SK-N-SH (cell line): ENCODE measurements at regions not wholly inside any gene's neighbourhood (a gene's known extent, or its start where the extent isn't known, plus 50 kb on each side); places are given as distances from the start of the nearest gene placed in this dataset.

ENCODE experiments used
- CTCF ChIA-PET: fragments of 300-600, 350-600 bp; formaldehyde crosslinking; extraction: SDS; loops from one replicate; lab custom pipeline; 2021; lab: Yijun Ruan, JAX
- POLR2A ChIA-PET: fragments of 350-600 bp; sonication (Branson Sonifier 250); formaldehyde crosslinking; extraction: SDS; loops from one replicate; lab custom pipeline; 2020; ENCODE audit warnings: antibody characterized with exemption, inconsistent platforms; lab: Yijun Ruan, JAX
- DNase-seq: peaks from one replicate; pipeline ENCODE4 v3.0.0; 2012
- H2AFZ ChIP-seq: fragments of 200-600 bp; sonication (generic); 2 replicates; pipeline ENCODE4 v1.8.1; 2016; ENCODE audit warnings: antibody characterized with exemption, mild to moderate bottlenecking, low read depth
- H3F3A ChIP-seq: fragments of 200-600 bp; sonication (generic); replicated peaks from 2 replicates; pipeline ENCODE3; 2016; ENCODE audit warnings: antibody characterized with exemption, mild to moderate bottlenecking; ENCODE audit not compliant: insufficient read depth
- H3K27ac ChIP-seq, 2 experiments: fragments of 200-500 bp in 1 of 2; fragments of 200-600 bp in 1 of 2; sonication (Bioruptor generic) in 1 of 2; sonication (generic), shearing (Covaris generic) in 1 of 2; 2 replicates each; pipeline versions ENCODE4 v1.5.1 to v1.6.1; 2014 to 2016; ENCODE audit warnings: low read depth in 2 of 2, inconsistent platforms in 1 of 2, low read length in 1 of 2, mild to moderate bottlenecking in 1 of 2, mixed read lengths in 1 of 2
- H3K27me3 ChIP-seq: fragments of 200-600 bp; sonication (generic), shearing (Covaris generic); 2 replicates; pipeline ENCODE4 v1.6.1; 2016; ENCODE audit warnings: mixed run types; ENCODE audit not compliant: insufficient read depth
- H3K36me3 ChIP-seq, 2 experiments: fragments of 200-500 bp in 1 of 2; fragments of 200-600 bp in 1 of 2; sonication (Bioruptor generic) in 1 of 2; sonication (generic) in 1 of 2; replicated peaks in 1 of 2; 2 replicates each; pipeline versions ENCODE3 to v1.5.1; 2014 to 2016; ENCODE audit warnings: low read length in 1 of 2, mild to moderate bottlenecking in 1 of 2; ENCODE audit not compliant: insufficient read depth in 2 of 2, control insufficient read depth in 1 of 2
- H3K4me1 ChIP-seq, 2 experiments: fragments of 200-500 bp in 1 of 2; fragments of 200-600 bp in 1 of 2; sonication (Bioruptor generic) in 1 of 2; sonication (generic), shearing (Covaris generic) in 1 of 2; 2 replicates each; pipeline versions ENCODE4 v1.5.1 to v1.6.1; 2014 to 2016; ENCODE audit warnings: low read depth in 1 of 2, low read length in 1 of 2, mixed run types in 1 of 2; ENCODE audit not compliant: insufficient read depth in 2 of 2, control insufficient read depth in 1 of 2
- H3K4me2 ChIP-seq: fragments of 200-600 bp; sonication (generic), shearing (Covaris generic); 2 replicates; pipeline ENCODE4 v1.6.1; 2017; ENCODE audit warnings: mixed run types
- H3K4me3 ChIP-seq, 2 experiments: fragments of 200-500 bp in 1 of 2; fragments of 200-600 bp in 1 of 2; sonication (Bioruptor generic) in 1 of 2; sonication (generic), shearing (Covaris generic) in 1 of 2; 2 replicates each; pipeline versions ENCODE4 v1.5.1 to v1.8.1; 2014 to 2016; ENCODE audit warnings: low read depth in 2 of 2, inconsistent platforms in 1 of 2, low read length in 1 of 2, mild to moderate bottlenecking in 1 of 2, mixed read lengths in 1 of 2, moderate library complexity in 1 of 2
- H3K79me2 ChIP-seq: fragments of 200-600 bp; sonication (generic); 2 replicates; pipeline ENCODE4 v1.8.1; 2017; ENCODE audit warnings: mild to moderate bottlenecking; ENCODE audit not compliant: insufficient read depth
- H3K9ac ChIP-seq: fragments of 200-600 bp; sonication (generic); 2 replicates; pipeline ENCODE4 v1.6.1; 2017; ENCODE audit warnings: mixed run types
- H3K9me2 ChIP-seq: fragments of 200-600 bp; sonication (generic); 2 replicates; pipeline ENCODE4 v1.6.1; 2017; ENCODE audit warnings: mixed run types
- H3K9me3 ChIP-seq: fragments of 200-600 bp; sonication (generic); 2 replicates; pipeline ENCODE4 v1.6.1; 2017; ENCODE audit warnings: mixed run types, mild to moderate bottlenecking, moderate library complexity
- H4K20me1 ChIP-seq: fragments of 200-600 bp; sonication (generic); 2 replicates; pipeline ENCODE4 v1.6.1; 2017; ENCODE audit warnings: mild to moderate bottlenecking, mixed run types; ENCODE audit not compliant: insufficient read depth
- CHD2 ChIP-seq: fragments of 150-350 bp; IDR thresholded peaks from 2 replicates; pipeline ENCODE4 v1.6.1; 2018; ENCODE audit warnings: low read length; ENCODE audit not compliant: partially characterized antibody
- CTCF ChIP-seq: fragments of 200-600 bp; sonication (generic); IDR thresholded peaks from 2 replicates; pipeline ENCODE4 v1.6.1; 2017; ENCODE audit warnings: antibody characterized with exemption, mild to moderate bottlenecking, moderate library complexity
- EP300 ChIP-seq, 2 experiments: IDR thresholded peaks; 2 replicates each; pipeline versions ENCODE4 v1.4.0 to v1.6.1; 2012; ENCODE audit warnings: borderline replicate concordance in 1 of 2, low read depth in 1 of 2, low read length in 1 of 2
- FOSL2 ChIP-seq: IDR thresholded peaks from 2 replicates; pipeline ENCODE4 v1.4.0; 2012; ENCODE audit warnings: low read depth, mild to moderate bottlenecking, moderate library complexity, borderline replicate concordance
- GABPA ChIP-seq: IDR thresholded peaks from 2 replicates; pipeline ENCODE4 v1.4.0; 2012; ENCODE audit warnings: low read depth, mild to moderate bottlenecking
- IRF3 ChIP-seq: fragments of 150-350 bp; IDR thresholded peaks from 2 replicates; pipeline ENCODE4 v1.6.1; 2016; ENCODE audit warnings: mild to moderate bottlenecking, low read depth, low read length
- MEF2A ChIP-seq: IDR thresholded peaks from 2 replicates; pipeline ENCODE4 v1.4.0; 2012; ENCODE audit warnings: low read depth, borderline replicate concordance
- MXI1 ChIP-seq: IDR thresholded peaks from 2 replicates; pipeline ENCODE4 v1.6.1; 2012; ENCODE audit warnings: mild to moderate bottlenecking, low read depth, low read length, improper control_type of control experiment
- POLR2AphosphoS5 ChIP-seq: IDR thresholded peaks from 2 replicates; pipeline ENCODE4 v1.6.1; 2012; ENCODE audit warnings: low read depth, low read length
- RAD21 ChIP-seq: IDR thresholded peaks from 2 replicates; pipeline ENCODE4 v1.6.1; 2012; ENCODE audit warnings: mild to moderate bottlenecking, low read length
- RCOR1 ChIP-seq: fragments of 150-350 bp; IDR thresholded peaks from 2 replicates; pipeline ENCODE4 v1.6.1; 2017; ENCODE audit warnings: antibody characterized with exemption, low read length
- REST ChIP-seq: IDR thresholded peaks from 2 replicates; pipeline ENCODE4 v1.6.1; 2012; ENCODE audit warnings: mild to moderate bottlenecking, low read depth, low read length, moderate library complexity
- SIN3A ChIP-seq: IDR thresholded peaks from 2 replicates; pipeline ENCODE4 v1.6.1; 2012; ENCODE audit warnings: low read depth, mild to moderate bottlenecking, low read length, moderate library complexity, borderline replicate concordance
- SMC3 ChIP-seq: IDR thresholded peaks from 2 replicates; pipeline ENCODE4 v1.6.1; 2012; ENCODE audit warnings: low read depth, low read length, improper control_type of control experiment
- TAF1 ChIP-seq: IDR thresholded peaks from 2 replicates; pipeline ENCODE4 v1.6.1; 2012; ENCODE audit warnings: low read depth, mild to moderate bottlenecking, low read length, moderate library complexity, borderline replicate concordance
- TCF12 ChIP-seq: IDR thresholded peaks from 2 replicates; pipeline ENCODE4 v1.4.0; 2012
- TEAD4 ChIP-seq: IDR thresholded peaks from 2 replicates; pipeline ENCODE4 v1.4.0; 2012; ENCODE audit warnings: mild to moderate bottlenecking, borderline replicate concordance; ENCODE audit not compliant: insufficient read depth
- USF2 ChIP-seq: fragments of 150-350 bp; IDR thresholded peaks from 2 replicates; pipeline ENCODE4 v1.6.1; 2017; ENCODE audit warnings: antibody characterized with exemption, low read length, low read depth, borderline replicate concordance
- YY1 ChIP-seq: IDR thresholded peaks from 2 replicates; pipeline ENCODE4 v1.4.0; 2012; ENCODE audit warnings: low read depth, mild to moderate bottlenecking
- WGBS: methylation state at CpG from one replicate; pipeline ENCODE4 v1.1.6; 2017; ENCODE audit warnings: low lambda C conversion rate; 5-methylcytosine and 5-hydroxymethylcytosine counted together

DNA sequence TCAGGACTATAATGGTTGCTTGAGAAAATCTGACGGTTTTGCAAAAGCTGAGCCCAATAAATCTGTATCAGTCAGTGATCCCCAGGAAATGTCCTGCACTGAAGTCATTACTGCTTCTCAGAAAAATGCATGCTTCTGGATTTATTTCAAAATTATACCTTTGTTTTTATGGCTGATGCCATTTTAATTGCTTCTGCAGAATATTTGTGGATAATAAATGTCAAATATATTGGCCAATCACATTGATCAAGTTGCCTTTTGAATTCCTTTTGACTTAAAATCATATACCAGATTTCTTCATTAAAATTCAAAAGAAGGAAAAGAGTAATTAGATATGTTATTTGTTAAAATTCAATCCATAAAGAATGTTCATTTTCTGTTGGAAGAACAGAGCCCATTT is 842.9 kb upstream of the ADGRL4 start:
- Histone ChIP-seq H3F3A (no peaks in the 10 kb centered on the region), H3K4me2 (no peak overlapping the region), H3K27me3 (no peaks in the 10 kb centered on the region), H3K36me3 (no peaks in the 10 kb centered on the region), H3K9me3 (no peaks in the 10 kb centered on the region), H3K9me2 (no peaks in the 10 kb centered on the region), H3K79me2 (no peaks in the 10 kb centered on the region), H3K27ac (no peak overlapping the region), H2AFZ (no peak overlapping the region), H4K20me1 (no peaks in the 10 kb centered on the region), H3K4me1 (no peaks in the 10 kb centered on the region), H3K4me3 (no peak overlapping the region), H3K9ac (no peak overlapping the region)
- no peak for TF ChIP-seq FOSL2
- TF ChIP-seq CTCF, result no peak
- no peak for TF ChIP-seq RAD21
- no peak for TF ChIP-seq IRF3
- TF ChIP-seq MEF2A, result no peak
- TF ChIP-seq RCOR1, result no peak
- no peak for TF ChIP-seq SMC3
- CTCF ChIA-PET, result no interaction called here
- DNase-seq, result no peak
- 85% methylated on average over 1 of the region's 1 CpG for WGBS
- POLR2A ChIA-PET, result no interaction called here

- no peak overlapping the region for H3K27ac ChIP-seq
- no peaks in the 10 kb centered on the region for H3K9me3 ChIP-seq
- H3K36me3 ChIP-seq, result no peaks in the 10 kb centered on the region
- no peak overlapping the region for H3K4me2 ChIP-seq
- no peak overlapping the region for H3K4me3 ChIP-seq
- H3K27me3 ChIP-seq, result no peaks in the 10 kb centered on the region
- ChIA-PET POLR2A (no interaction called here), CTCF (no interaction called here)
- H3K9me2 ChIP-seq, result no peaks in the 10 kb centered on the region
- H3K4me1 ChIP-seq, result no peaks in the 10 kb centered on the region
- no peak for DNase-seq
- H3F3A ChIP-seq, result no peaks in the 10 kb centered on the region
- H3K79me2 ChIP-seq, result no peaks in the 10 kb centered on the region
- H2AFZ ChIP-seq, result no peak overlapping the region
- no peak overlapping the region for H3K9ac ChIP-seq
- TF ChIP-seq SIN3A (no peak), TCF12 (no peak), GABPA (no peak), EP300 (IDR thresholded peaks at IDR 0.05; ENCODE audit: borderline replicate concordance in 1 of 2, low read depth in 1 of 2, low read length in 1 of 2) (no peak), MXI1 (no peak), MEF2A (no peak), TEAD4 (no peak), SMC3 (no peak), USF2 (no peak), CTCF (no peak), YY1 (no peak), REST (no peak), POLR2AphosphoS5 (no peak), TAF1 (no peak), CHD2 (no peak)
- H4K20me1 ChIP-seq, result no peaks in the 10 kb centered on the region
These were observed 841.8 kb upstream of the ADGRL4 start for GRCh38 chr1:79848316-79848715.
